ENCODE measurements at regions not wholly inside any gene's neighbourhood (a gene's known extent, or its start where the extent isn't known, plus 50 kb on each side); places are given as distances from the start of the nearest gene placed in this dataset.

GRCh38 chr12:22971701-22972191, 346.8 kb downstream of the ETNK1 start:
- H3K27ac ChIP-seq (ENCODE audit: control insufficient read depth, insufficient read depth) = no peak overlapping the region
- in situ Hi-C loops (cut with MboI) = no loop called here
- H3K4me2 ChIP-seq (ENCODE audit: control insufficient read depth, insufficient read depth) = no peak overlapping the region
- SMC1A ChIA-PET (ENCODE audit: uncharacterized antibody, unreplicated experiment) = no interaction called here
- H3K27me3 ChIP-seq (replicated peaks in 1 of 2; ENCODE audit: control insufficient read depth in 2 of 2, insufficient read depth in 2 of 2, low read length in 1 of 2) = no peaks in the 10 kb centered on the region
- POLR2A ChIA-PET = no interaction called here
- CTCF ChIA-PET = interaction anchor here (1.2 kb wide), 1 partner anchor 287 kb away, joined by 3 read pairs; no protein-coding TSS in a partner anchor
- no peak overlapping the region for H3K9ac ChIP-seq (ENCODE audit: control insufficient read depth, insufficient read depth, low read length)
- H3K36me3 ChIP-seq (ENCODE audit: control insufficient read depth in 2 of 2, insufficient read depth in 2 of 2, low read length in 1 of 2) = no peaks in the 10 kb centered on the region
- RAD21 ChIA-PET (ENCODE audit: unreplicated experiment) = no interaction called here
- TF ChIP-seq CTCF (IDR thresholded peaks at IDR 0.05 in 2 of 3, conservative IDR thresholded peaks at IDR 0.05 in 1 of 3; ENCODE audit: control insufficient read depth in 2 of 3, extremely low read depth in 1 of 3, insufficient read depth in 1 of 3, low read depth in 3 of 3, low read length in 3 of 3) (no peak), ASH2L (IDR thresholded peaks at IDR 0.05; ENCODE audit: borderline replicate concordance, low read depth) (no peak), PML (IDR thresholded peaks at IDR 0.05; ENCODE audit: low read length) (no peak), YY1 (IDR thresholded peaks at IDR 0.05; ENCODE audit: low read depth, low read length) (no peak), RELA (IDR thresholded peaks at IDR 0.05; ENCODE audit: borderline replicate concordance, partially characterized antibody) (no peak), NR2F1 (conservative IDR thresholded peaks at IDR 0.05) (no peak)
- no peak overlapping the region for H2AFZ ChIP-seq (ENCODE audit: control insufficient read depth, low read depth, low read length)
- H3K4me1 ChIP-seq (ENCODE audit: control insufficient read depth, insufficient read depth, low read length) = no peaks in the 10 kb centered on the region
- intact Hi-C loops (cut with micrococcal nuclease; ENCODE audit: unreplicated experiment) = no loop called here
- H4K20me1 ChIP-seq (ENCODE audit: control insufficient read depth, insufficient read depth) = no peaks in the 10 kb centered on the region
- FAIRE-seq (no peak), ATAC-seq (no peak), DNase-seq (ENCODE audit: low read depth, low spot score) (no peak)
- BruUV-seq (replicated peaks) = no TSS peak
- H3K4me3 ChIP-seq = no peak overlapping the region
- no peaks in the 10 kb centered on the region for H3K79me2 ChIP-seq (ENCODE audit: control insufficient read depth, insufficient read depth, low read length)
- H3K9me3 ChIP-seq (replicated peaks; ENCODE audit: control insufficient read depth, insufficient read depth, low read length) = no peaks in the 10 kb centered on the region
- 65% methylated on average over 12 of the region's 12 CpGs for WGBS (ENCODE audit: insufficient coverage, insufficient replicate concordance, low lambda C conversion rate, missing lambda C conversion rate)

DNA sequence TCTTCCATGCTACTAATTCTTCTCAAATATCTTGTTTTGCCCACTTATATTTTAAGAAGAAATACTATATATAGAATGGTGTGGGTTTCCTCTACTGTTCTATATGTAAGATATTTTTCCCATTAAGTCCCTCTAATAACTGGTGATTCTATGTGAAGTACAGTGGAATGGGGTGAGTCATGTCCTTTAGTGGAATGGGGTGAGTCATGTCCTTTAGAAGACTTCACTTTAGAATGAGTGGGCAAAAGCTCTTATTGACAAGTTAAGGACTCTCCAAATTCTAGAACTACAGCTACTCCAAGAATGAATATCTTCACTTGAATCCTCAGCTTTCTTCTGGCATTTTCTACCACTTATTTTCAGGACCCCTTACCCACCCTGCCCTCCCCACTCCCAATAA, 349.9 kb downstream of the ETNK1 start:
- H3K27me3 ChIP-seq (replicated peaks in 1 of 2; ENCODE audit: control insufficient read depth in 2 of 2, insufficient read depth in 2 of 2, low read length in 1 of 2) = no peaks in the 10 kb centered on the region
- DNase-seq (ENCODE audit: low read depth, low spot score) (no peak), FAIRE-seq (no peak), ATAC-seq (no peak)
- no peak overlapping the region for H3K27ac ChIP-seq (ENCODE audit: control insufficient read depth, insufficient read depth)
- BruUV-seq (replicated peaks) = no TSS peak
- no peaks in the 10 kb centered on the region for H3K79me2 ChIP-seq (ENCODE audit: control insufficient read depth, insufficient read depth, low read length)
- in situ Hi-C loops (cut with MboI) (no loop called here), intact Hi-C loops (cut with micrococcal nuclease; ENCODE audit: unreplicated experiment) (no loop called here)
- RAD21 ChIA-PET (ENCODE audit: unreplicated experiment) = no interaction called here
- TF ChIP-seq ESRRA (IDR thresholded peaks at IDR 0.05; ENCODE audit: low read length) (no peak), BCL11A (IDR thresholded peaks at IDR 0.05; ENCODE audit: low read depth, low read length) (no peak), GATAD2B (conservative IDR thresholded peaks at IDR 0.05; ENCODE audit: low read depth) (no peak), RAD51 (IDR thresholded peaks at IDR 0.05) (no peak), GABPA (IDR thresholded peaks at IDR 0.05; ENCODE audit: low read depth) (no peak), MYB (IDR thresholded peaks at IDR 0.05; ENCODE audit: borderline replicate concordance, low read depth, low read length) (no peak), PKNOX1 (IDR thresholded peaks at IDR 0.05) (no peak), ZNF24 (IDR thresholded peaks at IDR 0.05) (no peak), SMAD1 (IDR thresholded peaks at IDR 0.05; ENCODE audit: low read depth, partially characterized antibody) (no peak), SP1 (IDR thresholded peaks at IDR 0.05; ENCODE audit: low read depth, low read length) (no peak)
- H3K9ac ChIP-seq (ENCODE audit: control insufficient read depth, insufficient read depth, low read length) = no peak overlapping the region
- no peaks in the 10 kb centered on the region for H3K36me3 ChIP-seq (ENCODE audit: control insufficient read depth in 2 of 2, insufficient read depth in 2 of 2, low read length in 1 of 2)
- no peaks in the 10 kb centered on the region for H4K20me1 ChIP-seq (ENCODE audit: control insufficient read depth, insufficient read depth)
- no peaks in the 10 kb centered on the region for H3K4me1 ChIP-seq (ENCODE audit: control insufficient read depth, insufficient read depth, low read length)
- no peak overlapping the region for H2AFZ ChIP-seq (ENCODE audit: control insufficient read depth, low read depth, low read length)
- no peak overlapping the region for H3K4me3 ChIP-seq
- H3K9me3 ChIP-seq (replicated peaks; ENCODE audit: control insufficient read depth, insufficient read depth, low read length) = no peaks in the 10 kb centered on the region
- CTCF ChIA-PET = no interaction called here
- SMC1A ChIA-PET (ENCODE audit: uncharacterized antibody, unreplicated experiment) = no interaction called here
- no peak overlapping the region for H3K4me2 ChIP-seq (ENCODE audit: control insufficient read depth, insufficient read depth)
- POLR2A ChIA-PET = interaction anchor here (0.7 kb wide), 1 partner anchor 9 kb away, joined by 6 read pairs; no protein-coding TSS in a partner anchor
